ENCODE measurements at regions not wholly inside any gene's neighbourhood (a gene's known extent, or its start where the extent isn't known, plus 50 kb on each side); places are given as distances from the start of the nearest gene placed in this dataset.
A peak's percentile ranks its signal among the peaks of the same experiment; 100 is the strongest.
"Not testable (repeated sequence)": the region's sequence is repeated elsewhere in the genome, so short reads cannot be mapped to it uniquely, and the experiment has no call there.

- intact Hi-C loops (cut with DNase I) = no loop called here
- no peak for DNase-seq
Observed at GRCh38 chr2:234267534-234267933, 217.0 kb downstream of the SPP2 start.

- intact Hi-C loops (cut with DNase I) = no loop called here
- no peak for DNase-seq
Observed at GRCh38 chr2:234266952-234267351, 216.4 kb downstream of the SPP2 start.

- intact Hi-C loops (cut with DNase I) = no loop called here
- no peak for DNase-seq
Observed at GRCh38 chr2:234265206-234265605, 214.7 kb downstream of the SPP2 start.

GRCh38 chr2:234261736-234262135 is 211.2 kb downstream of the SPP2 start:
- intact Hi-C loops (cut with DNase I) = no loop called here
- no peak for DNase-seq

GRCh38 chr2:234259440-234259839 is 208.9 kb downstream of the SPP2 start:
- intact Hi-C loops (cut with DNase I) = no loop called here
- DNase-seq = no peak

GRCh38 chr2:234258562-234259141 is 208.2 kb downstream of the SPP2 start:
- no peak for DNase-seq
- intact Hi-C loops (cut with DNase I) = no loop called here

GRCh38 chr2:234257859-234258561 is 207.5 kb downstream of the SPP2 start:
- peak; percentile 11 to 91 (median 66) for DNase-seq
- intact Hi-C loops (cut with DNase I) = no loop called here

- DNase-seq = no peak
Observed at GRCh38 chr2:234256516-234256915, 206.0 kb downstream of the SPP2 start.

GRCh38 chr2:234254783-234255521 is 204.4 kb downstream of the SPP2 start:
- no peak for DNase-seq
- intact Hi-C loops (cut with DNase I) = no loop called here

More at GRCh38 chr2:234256516-234256915, 206.0 kb downstream of the SPP2 start:
- intact Hi-C loops (cut with DNase I) = no loop called here

- intact Hi-C loops (cut with DNase I) = no loop called here
- no peak for DNase-seq
Observed at GRCh38 chr2:234252772-234253171, 202.3 kb downstream of the SPP2 start.

- intact Hi-C loops (cut with DNase I) = no loop called here
- no peak for DNase-seq
Observed at GRCh38 chr2:234251326-234252271, 201.1 kb downstream of the SPP2 start.

GRCh38 chr2:234250926-234251325 is 200.4 kb downstream of the SPP2 start:
- no peak for DNase-seq
- intact Hi-C loops (cut with DNase I) = no loop called here

GRCh38 chr2:234249873-234250272 is 199.4 kb downstream of the SPP2 start:
- intact Hi-C loops (cut with DNase I) = no loop called here
- no peak for DNase-seq

- no peak for DNase-seq
- intact Hi-C loops (cut with DNase I) = no loop called here
Observed at GRCh38 chr2:234249034-234249735, 198.7 kb downstream of the SPP2 start.

GRCh38 chr2:234248213-234248710 is 197.8 kb downstream of the SPP2 start:
- DNase-seq; intact Hi-C loops (cut with DNase I): not testable (repeated sequence)

GRCh38 chr2:234247453-234248180 is 197.1 kb downstream of the SPP2 start:
- intact Hi-C loops (cut with DNase I) = no loop called here
- DNase-seq = no peak

GRCh38 chr2:234245945-234246344 is 195.4 kb downstream of the SPP2 start:
- intact Hi-C loops (cut with DNase I) = no loop called here
- DNase-seq = no peak

Data from head of caudate nucleus (tissue), 42 donors.